ENCODE measurements at regions not wholly inside any gene's neighbourhood (a gene's known extent, or its start where the extent isn't known, plus 50 kb on each side); places are given as distances from the start of the nearest gene placed in this dataset.

- TF ChIP-seq POLR2AphosphoS5 (IDR thresholded peaks at IDR 0.05): no peak
- TF ChIP-seq CTCF (IDR thresholded peaks at IDR 0.05 in 8 of 11, conservative IDR thresholded peaks at IDR 0.05 in 3 of 11): no peak
These were observed 921.8 kb upstream of the EPHA7 start for GRCh38 chr6:94341173-94341572.
